GM12892 (cell line): ENCODE measurements at regions not wholly inside any gene's neighbourhood (a gene's known extent, or its start where the extent isn't known, plus 50 kb on each side); places are given as distances from the start of the nearest gene placed in this dataset.

Experiments
- POLR2A ChIP-seq: IDR thresholded peaks from 2 replicates; pipeline ENCODE4 v1.6.1; 2011; ENCODE audit warnings: low read depth, low read length, control low read depth
- POLR2AphosphoS5 ChIP-seq: IDR thresholded peaks from 2 replicates; pipeline ENCODE4 v1.6.1; 2011; ENCODE audit warnings: low read depth, low read length, control low read depth
- TAF1 ChIP-seq: IDR thresholded peaks from 2 replicates; pipeline ENCODE4 v1.6.1; 2011; ENCODE audit warnings: low read depth, mild to moderate bottlenecking, control low read depth, low read length, borderline replicate concordance

- TF ChIP-seq POLR2AphosphoS5 = no peak
- TF ChIP-seq POLR2A = no peak
- TF ChIP-seq TAF1 = no peak
Observed at GRCh38 chr22:27149921-27150543, 492.6 kb downstream of the MIAT start.
